ENCODE measurements at regions not wholly inside any gene's neighbourhood (a gene's known extent, or its start where the extent isn't known, plus 50 kb on each side); places are given as distances from the start of the nearest gene placed in this dataset.
A peak's percentile ranks its signal among the peaks of the same experiment; 100 is the strongest.

DNA sequence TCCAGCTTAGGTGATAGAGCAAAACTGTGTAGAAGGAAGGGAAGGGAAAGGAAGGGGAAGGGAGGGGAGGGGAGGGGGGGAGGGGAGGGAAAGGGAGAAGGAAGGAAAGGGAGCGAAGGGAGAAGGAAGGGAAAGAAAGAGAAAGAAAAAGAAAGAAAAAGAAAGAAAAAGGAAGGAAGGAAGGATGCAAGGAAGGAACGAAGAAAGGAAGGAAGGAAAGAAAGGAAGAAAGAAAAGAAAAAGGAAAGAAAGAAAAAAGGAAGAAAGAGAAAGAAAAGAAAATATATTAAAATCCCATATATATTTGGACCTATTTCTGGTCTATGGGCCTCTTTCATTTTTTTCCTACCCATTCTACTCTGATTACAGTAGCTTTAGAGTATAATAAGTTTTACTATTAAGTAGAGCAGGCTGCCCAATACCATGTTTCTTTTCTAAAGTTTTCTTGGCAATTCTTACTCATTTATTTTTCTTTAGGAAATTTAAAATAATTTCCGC, 229.1 kb downstream of the AUH start:
- no peaks in the 10 kb centered on the region for H3K36me3 ChIP-seq (ENCODE audit: control insufficient read depth in 2 of 2, insufficient read depth in 2 of 2, low read length in 2 of 2)
- no peak overlapping the region for H3K9ac ChIP-seq (ENCODE audit: low read length in 2 of 2)
- H3K27me3 ChIP-seq (ENCODE audit: control insufficient read depth in 1 of 2, insufficient read depth in 2 of 2, low read length in 2 of 2): no peaks in the 10 kb centered on the region
- H3K9me3 ChIP-seq (ENCODE audit: control insufficient read depth in 2 of 2, low read length in 2 of 2): no peaks in the 10 kb centered on the region
- peaks cover 2% of the 10 kb centered on the region for H3K4me1 ChIP-seq (ENCODE audit: control insufficient read depth, insufficient read depth, low read length)
- H3K27ac ChIP-seq (ENCODE audit: low read length): no peak overlapping the region
- H3K4me3 ChIP-seq (ENCODE audit: low read length in 2 of 2): no peak overlapping the region

DNA sequence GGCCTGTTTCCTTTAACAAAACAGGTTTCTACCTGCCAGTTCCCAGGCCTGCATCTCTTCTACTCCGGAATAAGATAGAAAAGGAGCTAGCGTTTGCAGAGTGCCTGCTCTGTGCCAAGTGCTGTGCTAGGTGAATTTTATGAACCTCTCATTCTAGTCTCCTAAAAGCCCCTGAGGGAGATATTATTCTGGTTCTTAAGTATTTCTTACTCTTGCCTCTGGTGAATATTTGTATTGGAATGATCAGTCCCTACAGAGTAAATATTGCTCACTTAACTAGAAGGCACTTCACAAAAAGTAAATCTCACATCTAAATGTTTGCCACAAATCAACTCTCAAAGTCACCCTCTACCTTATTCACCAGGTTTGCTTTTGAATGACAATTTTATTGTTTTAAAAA, 227.1 kb downstream of the AUH start:
- Histone ChIP-seq H3K9me3 (ENCODE audit: control insufficient read depth in 2 of 2, low read length in 2 of 2) (no peaks in the 10 kb centered on the region), H3K27ac (ENCODE audit: low read length) (no peak overlapping the region), H3K9ac (ENCODE audit: low read length in 2 of 2) (no peak overlapping the region), H3K4me1 (ENCODE audit: control insufficient read depth, insufficient read depth, low read length) (peaks cover 2% of the 10 kb centered on the region), H3K4me3 (ENCODE audit: low read length in 2 of 2) (no peak overlapping the region), H3K27me3 (ENCODE audit: control insufficient read depth in 1 of 2, insufficient read depth in 2 of 2, low read length in 2 of 2) (no peaks in the 10 kb centered on the region), H3K36me3 (ENCODE audit: control insufficient read depth in 2 of 2, insufficient read depth in 2 of 2, low read length in 2 of 2) (no peaks in the 10 kb centered on the region)

DNA sequence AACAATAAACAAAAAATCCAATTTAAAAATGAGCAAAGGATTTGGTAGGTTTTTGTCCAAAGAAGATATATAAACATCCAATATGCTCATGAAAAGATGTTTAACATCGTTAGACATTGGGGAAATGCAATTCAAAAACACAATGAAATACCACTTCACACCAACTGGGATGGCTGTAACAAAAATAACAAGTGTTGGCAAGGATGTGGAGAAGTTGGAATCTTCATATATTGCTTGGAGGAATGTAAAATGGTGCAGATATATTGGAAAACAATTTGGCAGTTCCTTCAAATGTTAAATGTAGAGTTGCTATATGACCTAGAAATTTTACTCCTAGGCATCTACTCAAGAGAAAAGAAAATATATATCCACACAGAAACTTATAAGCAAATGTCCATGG, 224.3 kb downstream of the AUH start:
- no peak overlapping the region for H3K9ac ChIP-seq (ENCODE audit: low read length in 2 of 2)
- no peak overlapping the region for H3K4me3 ChIP-seq (ENCODE audit: low read length in 2 of 2)
- peaks cover 9% of the 10 kb centered on the region for H3K4me1 ChIP-seq (ENCODE audit: control insufficient read depth, insufficient read depth, low read length)
- H3K36me3 ChIP-seq (ENCODE audit: control insufficient read depth in 2 of 2, insufficient read depth in 2 of 2, low read length in 2 of 2): no peaks in the 10 kb centered on the region
- no peaks in the 10 kb centered on the region for H3K27me3 ChIP-seq (ENCODE audit: control insufficient read depth in 1 of 2, insufficient read depth in 2 of 2, low read length in 2 of 2)
- no peaks in the 10 kb centered on the region for H3K9me3 ChIP-seq (ENCODE audit: control insufficient read depth in 2 of 2, low read length in 2 of 2)
- no peak overlapping the region for H3K27ac ChIP-seq (ENCODE audit: low read length)

DNA sequence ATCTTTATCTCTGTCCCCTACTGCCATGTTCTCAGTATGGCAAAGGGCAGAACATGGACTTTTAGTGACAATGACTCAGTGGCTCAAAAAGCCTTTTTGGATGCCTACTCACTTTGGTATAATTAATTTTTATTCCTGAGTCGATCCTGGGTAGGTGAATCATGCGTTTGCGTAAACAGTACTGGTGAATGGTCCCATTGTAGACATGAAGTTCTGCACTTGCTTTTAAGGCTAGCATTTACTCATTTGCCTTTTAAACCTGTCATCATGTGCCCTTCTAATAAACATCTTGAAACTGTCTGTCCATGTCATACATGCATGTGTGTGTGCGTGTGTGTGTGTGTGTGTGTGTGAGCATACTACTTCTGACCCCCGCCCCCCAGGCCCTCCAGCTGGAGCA, 223.0 kb downstream of the AUH start:
- Histone ChIP-seq H3K36me3 (ENCODE audit: control insufficient read depth in 2 of 2, insufficient read depth in 2 of 2, low read length in 2 of 2) (no peaks in the 10 kb centered on the region), H3K27ac (ENCODE audit: low read length) (no peak overlapping the region), H3K27me3 (ENCODE audit: control insufficient read depth in 1 of 2, insufficient read depth in 2 of 2, low read length in 2 of 2) (no peaks in the 10 kb centered on the region), H3K4me1 (ENCODE audit: control insufficient read depth, insufficient read depth, low read length) (peaks cover 9% of the 10 kb centered on the region), H3K9ac (ENCODE audit: low read length in 2 of 2) (no peak overlapping the region), H3K4me3 (ENCODE audit: low read length in 2 of 2) (no peak overlapping the region), H3K9me3 (ENCODE audit: control insufficient read depth in 2 of 2, low read length in 2 of 2) (no peaks in the 10 kb centered on the region)

DNA sequence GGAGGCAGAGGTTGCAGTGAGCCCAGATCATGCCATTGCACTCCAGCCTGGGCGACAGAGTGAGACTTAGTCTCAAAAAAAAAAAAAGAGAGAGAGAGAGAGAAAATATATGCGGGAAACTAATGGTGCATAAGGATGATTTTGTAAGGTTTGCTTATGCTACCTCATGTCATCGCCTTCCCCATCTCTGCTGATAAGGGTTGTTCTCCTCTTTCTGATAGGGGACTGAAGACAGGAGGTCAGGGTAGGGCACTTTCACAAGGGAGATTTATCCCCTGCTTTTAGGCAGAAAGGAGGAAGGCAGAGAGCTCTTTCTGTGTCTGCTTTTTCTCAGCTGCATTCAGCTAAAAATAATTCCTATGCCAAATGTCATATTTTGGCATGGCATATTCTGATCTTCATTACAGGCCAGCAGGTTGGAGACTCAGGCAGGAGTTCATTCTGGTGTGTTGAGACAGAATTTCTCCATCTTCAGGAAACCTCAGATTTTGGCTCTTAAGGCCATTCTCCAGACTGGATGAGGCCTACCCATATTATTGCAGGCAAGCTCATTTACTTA, 220.2 kb downstream of the AUH start:
- Histone ChIP-seq H3K9ac (ENCODE audit: low read length in 2 of 2) (no peak overlapping the region), H3K27ac (ENCODE audit: low read length) (no peak overlapping the region), H3K27me3 (ENCODE audit: control insufficient read depth in 1 of 2, insufficient read depth in 2 of 2, low read length in 2 of 2) (no peaks in the 10 kb centered on the region), H3K9me3 (ENCODE audit: control insufficient read depth in 2 of 2, low read length in 2 of 2) (peaks cover 0 to 2% of the 10 kb centered on the region in 2 donors), H3K4me1 (ENCODE audit: control insufficient read depth, insufficient read depth, low read length) (peaks cover 9% of the 10 kb centered on the region), H3K4me3 (ENCODE audit: low read length in 2 of 2) (peak overlapping the region in 1 of 2 donors; percentile 8), H3K36me3 (ENCODE audit: control insufficient read depth in 2 of 2, insufficient read depth in 2 of 2, low read length in 2 of 2) (no peaks in the 10 kb centered on the region)

DNA sequence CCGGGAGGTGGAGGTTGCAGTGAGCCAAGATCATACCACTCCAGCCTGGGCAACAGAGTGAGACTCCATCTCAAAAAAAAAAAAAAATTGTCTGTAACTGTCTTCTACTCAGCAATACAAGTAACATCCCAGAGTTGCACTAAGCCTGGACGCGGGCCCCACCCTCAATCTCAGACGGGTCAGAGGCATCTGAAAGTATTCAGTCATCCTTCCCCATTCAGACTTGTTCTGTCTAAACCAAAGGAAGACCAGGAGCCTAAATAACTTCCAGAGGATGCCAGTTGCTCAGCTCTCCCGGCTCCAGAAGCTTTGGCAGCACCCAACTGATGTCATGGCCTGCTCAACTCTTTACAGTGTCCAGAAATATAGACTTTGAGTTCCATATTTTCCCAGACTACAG, 218.6 kb downstream of the AUH start:
- no peaks in the 10 kb centered on the region for H3K36me3 ChIP-seq (ENCODE audit: control insufficient read depth in 2 of 2, insufficient read depth in 2 of 2, low read length in 2 of 2)
- no peak overlapping the region for H3K27ac ChIP-seq (ENCODE audit: low read length)
- H3K9ac ChIP-seq (ENCODE audit: low read length in 2 of 2): no peak overlapping the region
- H3K9me3 ChIP-seq (ENCODE audit: control insufficient read depth in 2 of 2, low read length in 2 of 2): peaks cover 0 to 2% of the 10 kb centered on the region in 2 donors
- peaks cover 9% of the 10 kb centered on the region for H3K4me1 ChIP-seq (ENCODE audit: control insufficient read depth, insufficient read depth, low read length)
- H3K27me3 ChIP-seq (ENCODE audit: control insufficient read depth in 1 of 2, insufficient read depth in 2 of 2, low read length in 2 of 2): no peaks in the 10 kb centered on the region
- H3K4me3 ChIP-seq (ENCODE audit: low read length in 2 of 2): no peak overlapping the region

DNA sequence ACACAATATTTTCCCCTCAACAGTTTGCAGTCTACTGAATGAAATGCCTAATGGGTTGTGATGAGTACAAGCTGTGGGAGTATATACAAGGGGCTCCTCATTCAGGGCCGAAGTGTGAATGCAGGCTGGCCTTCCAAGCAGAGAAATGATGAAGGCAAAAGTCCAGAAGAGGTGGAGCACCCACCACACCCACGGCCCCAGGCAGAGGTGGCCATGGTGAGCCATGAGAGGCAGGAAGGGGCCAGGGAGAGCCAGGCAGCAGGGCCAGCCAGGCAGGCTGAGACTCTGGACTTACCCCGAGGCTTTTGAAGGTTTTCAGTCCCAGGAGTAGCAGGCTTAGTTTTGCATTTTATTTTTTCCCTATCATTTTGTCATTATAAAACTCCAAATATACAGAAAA, 218.1 kb downstream of the AUH start:
- no peak overlapping the region for H3K27ac ChIP-seq (ENCODE audit: low read length)
- H3K4me1 ChIP-seq (ENCODE audit: control insufficient read depth, insufficient read depth, low read length): peaks cover 9% of the 10 kb centered on the region
- no peaks in the 10 kb centered on the region for H3K36me3 ChIP-seq (ENCODE audit: control insufficient read depth in 2 of 2, insufficient read depth in 2 of 2, low read length in 2 of 2)
- peaks cover 0 to 2% of the 10 kb centered on the region in 2 donors for H3K9me3 ChIP-seq (ENCODE audit: control insufficient read depth in 2 of 2, low read length in 2 of 2)
- no peak overlapping the region for H3K4me3 ChIP-seq (ENCODE audit: low read length in 2 of 2)
- no peak overlapping the region for H3K9ac ChIP-seq (ENCODE audit: low read length in 2 of 2)
- no peaks in the 10 kb centered on the region for H3K27me3 ChIP-seq (ENCODE audit: control insufficient read depth in 1 of 2, insufficient read depth in 2 of 2, low read length in 2 of 2)

DNA sequence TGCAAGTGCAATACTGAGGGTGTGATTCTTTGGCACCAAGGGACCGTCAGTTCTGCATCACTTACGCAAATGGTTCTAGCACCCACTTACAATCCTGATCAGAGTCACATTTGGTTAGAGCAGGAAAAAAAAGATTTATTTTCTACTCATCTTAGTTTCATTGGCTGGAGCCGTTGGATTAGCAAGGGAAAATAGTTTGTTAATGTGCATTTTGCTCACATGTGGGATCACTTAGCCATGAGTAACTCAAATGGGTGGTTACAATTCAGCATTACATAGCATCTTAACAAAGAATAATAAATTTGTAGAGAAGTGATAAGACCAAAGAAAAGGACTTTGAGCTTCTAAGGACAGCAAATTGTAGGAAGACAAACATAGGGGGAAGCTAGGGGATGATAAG, 216.9 kb downstream of the AUH start:
- no peak overlapping the region for H3K9ac ChIP-seq (ENCODE audit: low read length in 2 of 2)
- no peaks in the 10 kb centered on the region for H3K27me3 ChIP-seq (ENCODE audit: control insufficient read depth in 1 of 2, insufficient read depth in 2 of 2, low read length in 2 of 2)
- H3K4me1 ChIP-seq (ENCODE audit: control insufficient read depth, insufficient read depth, low read length): peaks cover 9% of the 10 kb centered on the region
- no peak overlapping the region for H3K4me3 ChIP-seq (ENCODE audit: low read length in 2 of 2)
- H3K27ac ChIP-seq (ENCODE audit: low read length): no peak overlapping the region
- H3K36me3 ChIP-seq (ENCODE audit: control insufficient read depth in 2 of 2, insufficient read depth in 2 of 2, low read length in 2 of 2): no peaks in the 10 kb centered on the region
- H3K9me3 ChIP-seq (ENCODE audit: control insufficient read depth in 2 of 2, low read length in 2 of 2): peaks cover 0 to 2% of the 10 kb centered on the region in 2 donors

DNA sequence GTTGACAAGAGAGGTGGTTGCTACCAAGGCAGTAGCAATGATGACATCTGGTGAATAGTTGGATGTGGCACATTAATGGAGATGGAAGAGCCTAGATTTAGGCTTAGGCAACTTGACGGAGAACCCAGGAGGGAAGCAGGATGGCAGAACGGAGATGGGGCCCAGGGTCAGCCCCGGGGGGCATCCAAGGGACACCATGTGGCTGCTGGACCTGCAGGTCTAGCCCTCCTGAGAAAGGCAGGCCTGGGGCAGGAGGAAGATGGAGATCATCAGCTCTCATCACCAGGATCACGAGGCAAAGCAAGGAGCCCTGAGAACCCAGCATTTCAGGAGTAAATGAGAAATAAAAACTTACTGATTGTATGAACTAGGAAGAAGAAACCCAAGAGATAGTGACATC, 216.2 kb downstream of the AUH start:
- Histone ChIP-seq H3K27ac (ENCODE audit: low read length) (no peak overlapping the region), H3K4me1 (ENCODE audit: control insufficient read depth, insufficient read depth, low read length) (peaks cover 9% of the 10 kb centered on the region), H3K9me3 (ENCODE audit: control insufficient read depth in 2 of 2, low read length in 2 of 2) (peaks cover 0 to 2% of the 10 kb centered on the region in 2 donors), H3K9ac (ENCODE audit: low read length in 2 of 2) (no peak overlapping the region), H3K4me3 (ENCODE audit: low read length in 2 of 2) (no peak overlapping the region), H3K36me3 (ENCODE audit: control insufficient read depth in 2 of 2, insufficient read depth in 2 of 2, low read length in 2 of 2) (no peaks in the 10 kb centered on the region), H3K27me3 (ENCODE audit: control insufficient read depth in 1 of 2, insufficient read depth in 2 of 2, low read length in 2 of 2) (no peaks in the 10 kb centered on the region)

DNA sequence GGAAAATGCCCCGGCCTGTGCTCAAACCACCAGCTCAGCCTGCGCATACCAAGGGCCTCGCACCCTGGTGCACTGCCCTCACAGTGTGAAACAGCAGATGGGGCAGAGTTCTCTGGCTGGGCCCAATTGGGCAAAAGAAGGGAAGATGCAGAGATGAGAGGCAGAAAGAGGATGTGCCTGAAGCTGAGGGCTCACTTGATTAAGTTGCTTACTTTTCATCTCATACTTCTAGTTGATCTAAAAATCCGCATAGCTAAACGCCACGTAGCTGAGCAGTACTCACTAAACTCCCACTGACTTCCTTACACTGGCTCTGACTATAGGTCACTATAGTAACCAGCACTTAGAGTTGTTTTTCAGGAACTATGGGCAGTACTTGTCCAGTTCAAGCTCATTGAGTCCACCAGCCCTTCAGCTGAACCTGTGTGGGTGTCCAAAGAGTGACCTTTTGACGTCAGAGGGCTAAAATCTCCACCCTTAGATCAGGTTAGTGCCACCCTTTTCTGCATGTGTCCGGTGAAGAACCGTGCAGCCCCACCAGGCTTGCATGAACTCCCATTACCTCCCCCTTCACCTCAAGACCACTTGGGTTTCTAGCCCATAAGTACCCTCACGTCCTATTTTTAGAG, 215.2 kb downstream of the AUH start:
- Histone ChIP-seq H3K9me3 (ENCODE audit: control insufficient read depth in 2 of 2, low read length in 2 of 2) (peaks cover 0 to 2% of the 10 kb centered on the region in 2 donors), H3K27ac (ENCODE audit: low read length) (no peak overlapping the region), H3K4me3 (ENCODE audit: low read length in 2 of 2) (no peak overlapping the region), H3K4me1 (ENCODE audit: control insufficient read depth, insufficient read depth, low read length) (peaks cover 8% of the 10 kb centered on the region), H3K27me3 (ENCODE audit: control insufficient read depth in 1 of 2, insufficient read depth in 2 of 2, low read length in 2 of 2) (no peaks in the 10 kb centered on the region), H3K36me3 (ENCODE audit: control insufficient read depth in 2 of 2, insufficient read depth in 2 of 2, low read length in 2 of 2) (no peaks in the 10 kb centered on the region), H3K9ac (ENCODE audit: low read length in 2 of 2) (no peak overlapping the region)

DNA sequence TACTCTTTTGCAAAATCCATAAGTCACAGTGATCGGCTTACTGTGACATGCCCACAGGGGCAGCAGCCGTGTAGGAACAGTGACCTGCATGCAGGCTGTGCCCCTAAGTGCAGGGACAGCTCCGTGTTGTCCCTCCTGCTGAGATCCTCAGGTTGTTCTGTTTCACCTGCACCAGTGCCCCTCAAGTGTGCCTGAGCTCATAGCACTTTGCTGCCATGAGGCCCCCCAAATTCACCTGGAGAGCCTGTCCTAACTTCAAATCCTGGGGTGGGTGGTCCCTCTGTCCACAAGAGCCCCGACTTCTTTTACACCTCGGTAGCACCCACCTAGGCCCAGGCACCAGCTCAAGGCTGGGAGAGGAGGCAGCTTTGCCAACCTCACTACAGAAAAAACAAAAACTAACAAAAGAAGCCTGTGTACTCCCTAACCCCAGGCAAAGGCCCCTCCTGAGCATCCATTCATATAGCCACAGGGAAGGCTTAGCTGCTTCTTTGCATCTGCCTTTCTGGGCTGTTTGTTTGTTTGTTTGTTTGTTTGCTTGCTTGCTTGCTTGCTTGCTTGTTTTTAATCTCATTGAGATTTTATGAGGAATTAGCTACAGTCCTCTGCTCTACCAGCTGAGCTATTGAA, 214.5 kb downstream of the AUH start:
- Histone ChIP-seq H3K27me3 (ENCODE audit: control insufficient read depth in 1 of 2, insufficient read depth in 2 of 2, low read length in 2 of 2) (no peaks in the 10 kb centered on the region), H3K9ac (ENCODE audit: low read length in 2 of 2) (no peak overlapping the region), H3K27ac (ENCODE audit: low read length) (no peak overlapping the region), H3K4me1 (ENCODE audit: control insufficient read depth, insufficient read depth, low read length) (peaks cover under 1% of the 10 kb centered on the region), H3K9me3 (ENCODE audit: control insufficient read depth in 2 of 2, low read length in 2 of 2) (peaks cover 0 to 2% of the 10 kb centered on the region in 2 donors), H3K4me3 (ENCODE audit: low read length in 2 of 2) (no peak overlapping the region), H3K36me3 (ENCODE audit: control insufficient read depth in 2 of 2, insufficient read depth in 2 of 2, low read length in 2 of 2) (no peaks in the 10 kb centered on the region)

Data from stomach smooth muscle (tissue), 2 donors.